IMR-90 (cell line): ENCODE measurements at regions not wholly inside any gene's neighbourhood (a gene's known extent, or its start where the extent isn't known, plus 50 kb on each side); places are given as distances from the start of the nearest gene placed in this dataset.

Source experiments
- ATAC-seq: fragments of 200-7000 bp; cut with Tn5 transposase; 2 replicates; pipeline ENCODE4 v1.9.1; 2020; ENCODE audit warnings: low read depth, mild to moderate bottlenecking, moderate library complexity
- BruUV-seq: library from RNA; stranded (reverse); fragments of 400-500 nt; replicated peaks from 2 replicates; lab custom pipeline; 2021; lab: Mats Ljungman, UMichigan
- CTCF ChIA-PET: fragments of 300-600 bp; formaldehyde crosslinking; extraction: SDS; loops from one replicate; lab custom pipeline; 2021; ENCODE audit warnings: antibody characterized with exemption; lab: Yijun Ruan, JAX
- POLR2A ChIA-PET: fragments of 300-600 bp; sonication (Branson Sonifier 250); formaldehyde crosslinking; loops from one replicate; lab custom pipeline; 2022; ENCODE audit warnings: antibody characterized with exemption; ENCODE audit not compliant: unreplicated experiment; lab: Charles Lee
- DNase-seq: peaks from one replicate; pipeline ENCODE4 v3.0.0; 2013
- H2AFZ ChIP-seq: replicated peaks from 2 replicates; pipeline ENCODE3; 2013; ENCODE audit warnings: low read length, mild to moderate bottlenecking; ENCODE audit not compliant: poor library complexity
- H2AK5ac ChIP-seq: 2 replicates; pipeline ENCODE4 v1.6.1; 2013; ENCODE audit warnings: low read depth, low read length, inconsistent platforms
- H2AK9ac ChIP-seq: replicated peaks from 2 replicates; pipeline ENCODE3; 2013; ENCODE audit warnings: mild to moderate bottlenecking, low read depth, low read length, moderate library complexity; ENCODE audit not compliant: poor library complexity
- H2BK120ac ChIP-seq: 2 replicates; pipeline ENCODE4 v1.6.1; 2013; ENCODE audit warnings: low read depth, low read length, inconsistent platforms
- H2BK15ac ChIP-seq: 3 replicates; pipeline ENCODE4 v1.6.1; 2013; ENCODE audit warnings: low read depth, low read length, inconsistent platforms
- H2BK20ac ChIP-seq: 2 replicates; pipeline ENCODE4 v1.6.1; 2013; ENCODE audit warnings: low read depth, mild to moderate bottlenecking, inconsistent platforms, low read length, moderate library complexity
- H2BK5ac ChIP-seq: 2 replicates; pipeline ENCODE4 v1.6.1; 2013; ENCODE audit warnings: mild to moderate bottlenecking, low read depth, low read length, inconsistent platforms; ENCODE audit not compliant: poor library complexity, severe bottlenecking
- H3K14ac ChIP-seq: replicated peaks from 2 replicates; pipeline ENCODE4 v1.6.1; 2013; ENCODE audit warnings: low read depth, low read length, inconsistent platforms
- H3K18ac ChIP-seq: 2 replicates; pipeline ENCODE4 v1.6.1; 2013; ENCODE audit warnings: low read depth, low read length, control low read depth
- H3K23ac ChIP-seq: 2 replicates; pipeline ENCODE4 v1.6.1; 2013; ENCODE audit warnings: low read depth, low read length, inconsistent platforms
- H3K27ac ChIP-seq: 2 replicates; pipeline ENCODE4 v1.5.1; 2013; ENCODE audit warnings: mild to moderate bottlenecking, control low read depth, low read length; ENCODE audit not compliant: insufficient read depth
- H3K27me3 ChIP-seq: 2 replicates; pipeline ENCODE4 v1.6.1; 2013; ENCODE audit warnings: low read length; ENCODE audit not compliant: control insufficient read depth, insufficient read depth
- H3K36me3 ChIP-seq: 2 replicates; pipeline ENCODE4 v1.6.1; 2013; ENCODE audit warnings: low read length, mixed read lengths; ENCODE audit not compliant: control insufficient read depth, insufficient read depth
- H3K4ac ChIP-seq: 2 replicates; pipeline ENCODE4 v1.6.1; 2013; ENCODE audit warnings: low read depth, low read length, inconsistent platforms
- H3K4me1 ChIP-seq: 2 replicates; pipeline ENCODE4 v1.6.1; 2013; ENCODE audit warnings: low read length, mixed read lengths; ENCODE audit not compliant: control insufficient read depth, insufficient read depth
- H3K4me2 ChIP-seq: 2 replicates; pipeline ENCODE4 v1.6.1; 2013; ENCODE audit warnings: low read depth, mild to moderate bottlenecking, control low read depth, low read length, moderate library complexity
- H3K4me3 ChIP-seq: 2 replicates; pipeline ENCODE4 v1.5.1; 2013; ENCODE audit warnings: low read depth, mild to moderate bottlenecking, control low read depth, low read length, moderate library complexity; ENCODE audit not compliant: insufficient read depth
- H3K56ac ChIP-seq: 2 replicates; pipeline ENCODE4 v1.6.1; 2013; ENCODE audit warnings: low read length, inconsistent platforms; ENCODE audit not compliant: insufficient read depth; ENCODE audit errors: extremely low read depth
- H3K79me1 ChIP-seq, 2 experiments: 2 replicates each; pipeline ENCODE4 v1.6.1; 2013; ENCODE audit warnings: low read length in 2 of 2, inconsistent platforms in 1 of 2, low read depth in 1 of 2
- H3K9ac ChIP-seq: 2 replicates; pipeline ENCODE4 v1.6.1; 2013; ENCODE audit warnings: low read depth, low read length, control low read depth
- H3K9me1 ChIP-seq: 2 replicates; pipeline ENCODE4 v1.6.1; 2013; ENCODE audit warnings: low read length, inconsistent platforms; ENCODE audit not compliant: insufficient read depth
- H3K9me3 ChIP-seq: 2 replicates; pipeline ENCODE4 v1.6.1; 2013; ENCODE audit warnings: low read length; ENCODE audit not compliant: control insufficient read depth, insufficient read depth
- H4K20me1 ChIP-seq: 2 replicates; pipeline ENCODE4 v1.6.1; 2013; ENCODE audit warnings: low read length, inconsistent platforms; ENCODE audit not compliant: insufficient read depth
- H4K5ac ChIP-seq: 2 replicates; pipeline ENCODE4 v1.6.1; 2013; ENCODE audit warnings: mild to moderate bottlenecking, low read depth, low read length, control low read depth
- H4K8ac ChIP-seq, 2 experiments: 2 replicates each; pipeline ENCODE4 v1.6.1; 2013; ENCODE audit warnings: low read depth in 2 of 2, low read length in 2 of 2, control low read depth in 1 of 2, inconsistent platforms in 1 of 2
- H4K91ac ChIP-seq: 2 replicates; pipeline ENCODE4 v1.6.1; 2013; ENCODE audit warnings: low read depth, low read length, inconsistent platforms; ENCODE audit not compliant: insufficient read depth
- BHLHE40 ChIP-seq: fragments of 150-350 bp; IDR thresholded peaks from 2 replicates; pipeline ENCODE4 v1.6.1; 2016; ENCODE audit warnings: mild to moderate bottlenecking, low read depth, low read length
- CEBPB ChIP-seq: IDR thresholded peaks from 2 replicates; pipeline ENCODE4 v1.6.1; 2012; ENCODE audit warnings: low read depth, low read length, improper control_type of control experiment
- CHD1 ChIP-seq: IDR thresholded peaks from 2 replicates; pipeline ENCODE4 v1.6.1; 2012; ENCODE audit warnings: low read depth, low read length, improper control_type of control experiment
- FOS ChIP-seq: fragments of 150-350 bp; IDR thresholded peaks from 2 replicates; pipeline ENCODE4 v1.6.1; 2016; ENCODE audit warnings: low read depth, low read length
- MAFK ChIP-seq: IDR thresholded peaks from 2 replicates; pipeline ENCODE4 v1.6.1; 2012; ENCODE audit warnings: low read depth, low read length, improper control_type of control experiment
- MAZ ChIP-seq: IDR thresholded peaks from 2 replicates; pipeline ENCODE4 v1.6.1; 2012; ENCODE audit warnings: low read depth, mild to moderate bottlenecking, low read length, improper control_type of control experiment, moderate library complexity, borderline replicate concordance
- MXI1 ChIP-seq: IDR thresholded peaks from 2 replicates; pipeline ENCODE4 v1.6.1; 2012; ENCODE audit warnings: low read depth, mild to moderate bottlenecking, low read length, moderate library complexity, borderline replicate concordance
- NFE2L2 ChIP-seq: fragments of 150-350 bp; IDR thresholded peaks from 2 replicates; pipeline ENCODE4 v1.6.1; 2016; ENCODE audit warnings: low read depth, mild to moderate bottlenecking, low read length
- POLR2A ChIP-seq: IDR thresholded peaks from 2 replicates; pipeline ENCODE4 v1.6.1; 2012; ENCODE audit warnings: mild to moderate bottlenecking, low read depth, low read length
- RAD21 ChIP-seq: IDR thresholded peaks from 2 replicates; pipeline ENCODE4 v1.6.1; 2012; ENCODE audit warnings: low read length, improper control_type of control experiment
- RCOR1 ChIP-seq: IDR thresholded peaks from 2 replicates; pipeline ENCODE4 v1.6.1; 2012; ENCODE audit warnings: mild to moderate bottlenecking, low read length, improper control_type of control experiment; ENCODE audit not compliant: insufficient replicate concordance
- RFX5 ChIP-seq: IDR thresholded peaks from 2 replicates; pipeline ENCODE4 v1.8.0; 2012; ENCODE audit warnings: low read depth, mild to moderate bottlenecking, low read length, moderate library complexity
- SMC3 ChIP-seq: fragments of 150-350 bp; IDR thresholded peaks from 2 replicates; pipeline ENCODE4 v1.6.1; 2016; ENCODE audit warnings: low read depth, mild to moderate bottlenecking, antibody characterized with exemption, low read length, moderate library complexity
- USF2 ChIP-seq: fragments of 150-350 bp; IDR thresholded peaks from 2 replicates; pipeline ENCODE4 v1.6.1; 2017; ENCODE audit warnings: mild to moderate bottlenecking, antibody characterized with exemption, low read length, low read depth
- WGBS, 2 experiments: methylation state at CpG; one replicate each; pipeline versions ENCODE4 v1.1.5 to v1.1.7; 2013; ENCODE audit warnings: missing lambda C conversion rate in 2 of 2; ENCODE audit not compliant: insufficient read length in 1 of 2; ENCODE audit errors: extremely low coverage in 2 of 2; 5-methylcytosine and 5-hydroxymethylcytosine counted together
- dilution Hi-C: fragments of 300-500 bp; cut with HindIII; formaldehyde crosslinking; loops from one replicate; pipeline ENCODE4 v1.14.3; 2018; ENCODE audit warnings: low sequenced_read_pairs; ENCODE audit not compliant: unreplicated experiment
- in situ Hi-C: fragments of 300-500 bp; cut with MboI; formaldehyde crosslinking; loops from 3 replicates; pipeline ENCODE4 v1.14.3; 2019; ENCODE audit warnings: low sequenced_read_pairs, inconsistent platforms, mixed read lengths
- intact Hi-C: fragments of 100-400 bp; cut with micrococcal nuclease; formaldehyde crosslinking; loops from 2 replicates; pipeline ENCODE4 v1.10.0; 2022
- TF ChIP-seq, protein P1 (sequence below): conservative IDR thresholded peaks from 2 replicates; pipeline ENCODE4 v1.5.1; 2012; ENCODE audit warnings: mild to moderate bottlenecking, low read depth, low read length, improper control_type of control experiment
- TF ChIP-seq, protein P2 (sequence below): fragments of 150-350 bp; IDR thresholded peaks from 2 replicates; pipeline ENCODE4 v1.6.1; 2016; ENCODE audit warnings: low read depth, mild to moderate bottlenecking, low read length, moderate library complexity, borderline replicate concordance

DNA sequence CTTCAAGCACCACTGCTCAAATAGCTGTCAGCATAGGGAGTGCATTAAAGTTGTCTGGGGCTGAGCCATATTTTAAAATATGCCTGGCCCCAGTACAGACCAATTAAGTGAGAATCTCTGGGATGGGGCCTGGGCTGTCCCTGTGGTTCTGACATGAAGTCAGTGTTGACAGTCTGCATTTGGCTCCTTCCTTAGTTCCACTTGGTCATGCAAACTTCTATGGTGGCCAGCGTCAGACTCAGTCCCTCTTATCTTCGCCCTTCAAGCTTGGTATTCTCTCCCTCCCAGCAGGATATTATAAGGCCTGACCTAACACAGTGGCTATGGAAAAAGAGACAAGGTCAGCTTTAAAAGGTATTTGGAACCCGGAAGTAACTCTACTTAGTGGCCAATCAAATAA lies 177.2 kb downstream of the PMP22 start:
- Histone ChIP-seq H3K4me1 (no peaks in the 10 kb centered on the region), H4K8ac (no peak overlapping the region), H2BK120ac (no peak overlapping the region), H2BK15ac (no peak overlapping the region), H3K4me2 (no peak overlapping the region), H3K23ac (no peak overlapping the region), H2AK9ac (no peak overlapping the region), H2AK5ac (no peak overlapping the region), H3K27ac (no peak overlapping the region), H3K27me3 (peaks cover 11% of the 10 kb centered on the region), H3K36me3 (no peaks in the 10 kb centered on the region), H3K18ac (no peak overlapping the region), H4K91ac (no peak overlapping the region), H2AFZ (no peak overlapping the region), H3K4ac (no peak overlapping the region), H2BK20ac (no peak overlapping the region), H3K56ac (no peak overlapping the region), H3K9me1 (no peaks in the 10 kb centered on the region), H3K9ac (no peak overlapping the region), H4K5ac (no peak overlapping the region), H4K20me1 (no peaks in the 10 kb centered on the region), H3K9me3 (no peaks in the 10 kb centered on the region), H3K14ac (no peak overlapping the region), H3K79me1 (no peaks in the 10 kb centered on the region), H3K4me3 (no peak overlapping the region), H2BK5ac (no peak overlapping the region)
- ChIA-PET CTCF (no interaction called here), POLR2A (no interaction called here)
- BruUV-seq: no TSS peak
- intact Hi-C loops (no loop called here), in situ Hi-C loops (no loop called here), dilution Hi-C loops (no loop called here)
- ATAC-seq (no peak), DNase-seq (no peak)
- TF ChIP-seq, protein P1, sequence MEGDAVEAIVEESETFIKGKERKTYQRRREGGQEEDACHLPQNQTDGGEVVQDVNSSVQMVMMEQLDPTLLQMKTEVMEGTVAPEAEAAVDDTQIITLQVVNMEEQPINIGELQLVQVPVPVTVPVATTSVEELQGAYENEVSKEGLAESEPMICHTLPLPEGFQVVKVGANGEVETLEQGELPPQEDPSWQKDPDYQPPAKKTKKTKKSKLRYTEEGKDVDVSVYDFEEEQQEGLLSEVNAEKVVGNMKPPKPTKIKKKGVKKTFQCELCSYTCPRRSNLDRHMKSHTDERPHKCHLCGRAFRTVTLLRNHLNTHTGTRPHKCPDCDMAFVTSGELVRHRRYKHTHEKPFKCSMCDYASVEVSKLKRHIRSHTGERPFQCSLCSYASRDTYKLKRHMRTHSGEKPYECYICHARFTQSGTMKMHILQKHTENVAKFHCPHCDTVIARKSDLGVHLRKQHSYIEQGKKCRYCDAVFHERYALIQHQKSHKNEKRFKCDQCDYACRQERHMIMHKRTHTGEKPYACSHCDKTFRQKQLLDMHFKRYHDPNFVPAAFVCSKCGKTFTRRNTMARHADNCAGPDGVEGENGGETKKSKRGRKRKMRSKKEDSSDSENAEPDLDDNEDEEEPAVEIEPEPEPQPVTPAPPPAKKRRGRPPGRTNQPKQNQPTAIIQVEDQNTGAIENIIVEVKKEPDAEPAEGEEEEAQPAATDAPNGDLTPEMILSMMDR: no peak
- TF ChIP-seq RFX5 (no peak), BHLHE40 (no peak), MAZ (no peak), USF2 (no peak), MXI1 (no peak), SMC3 (no peak), RCOR1 (no peak), NFE2L2 (no peak), MAFK (no peak), RAD21 (no peak), CHD1 (no peak), FOS (no peak), POLR2A (no peak), CEBPB (no peak)
- TF ChIP-seq, protein P2, sequence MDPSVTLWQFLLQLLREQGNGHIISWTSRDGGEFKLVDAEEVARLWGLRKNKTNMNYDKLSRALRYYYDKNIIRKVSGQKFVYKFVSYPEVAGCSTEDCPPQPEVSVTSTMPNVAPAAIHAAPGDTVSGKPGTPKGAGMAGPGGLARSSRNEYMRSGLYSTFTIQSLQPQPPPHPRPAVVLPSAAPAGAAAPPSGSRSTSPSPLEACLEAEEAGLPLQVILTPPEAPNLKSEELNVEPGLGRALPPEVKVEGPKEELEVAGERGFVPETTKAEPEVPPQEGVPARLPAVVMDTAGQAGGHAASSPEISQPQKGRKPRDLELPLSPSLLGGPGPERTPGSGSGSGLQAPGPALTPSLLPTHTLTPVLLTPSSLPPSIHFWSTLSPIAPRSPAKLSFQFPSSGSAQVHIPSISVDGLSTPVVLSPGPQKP: no peak
- WGBS, 2 experiments: no CpG with 5 or more reads among the region's 3 CpGs
